ENCODE measurements at regions not wholly inside any gene's neighbourhood (a gene's known extent, or its start where the extent isn't known, plus 50 kb on each side); places are given as distances from the start of the nearest gene placed in this dataset.
"Not testable (repeated sequence)": the region's sequence is repeated elsewhere in the genome, so short reads cannot be mapped to it uniquely, and the experiment has no call there.

DNA sequence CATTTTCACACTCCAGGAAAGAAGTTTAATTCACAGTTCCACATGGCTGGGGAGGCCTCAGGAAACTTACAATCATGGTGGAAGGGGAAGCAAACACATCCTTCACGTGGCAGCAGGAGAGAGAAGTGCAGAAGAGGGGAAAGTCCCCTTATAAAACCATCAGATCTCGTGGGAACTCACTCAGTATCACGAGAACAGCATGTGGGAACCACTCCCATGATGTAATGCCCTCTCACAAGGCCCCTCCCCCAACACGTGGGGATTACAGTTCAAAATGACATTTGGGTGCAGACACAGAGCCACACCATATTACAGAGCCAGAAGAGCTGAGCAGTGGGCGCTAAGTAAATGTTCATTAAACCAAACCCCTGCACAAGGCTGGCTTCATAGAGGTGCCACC is 126.0 kb downstream of the POTEM start:
- TF ChIP-seq, protein P1, sequence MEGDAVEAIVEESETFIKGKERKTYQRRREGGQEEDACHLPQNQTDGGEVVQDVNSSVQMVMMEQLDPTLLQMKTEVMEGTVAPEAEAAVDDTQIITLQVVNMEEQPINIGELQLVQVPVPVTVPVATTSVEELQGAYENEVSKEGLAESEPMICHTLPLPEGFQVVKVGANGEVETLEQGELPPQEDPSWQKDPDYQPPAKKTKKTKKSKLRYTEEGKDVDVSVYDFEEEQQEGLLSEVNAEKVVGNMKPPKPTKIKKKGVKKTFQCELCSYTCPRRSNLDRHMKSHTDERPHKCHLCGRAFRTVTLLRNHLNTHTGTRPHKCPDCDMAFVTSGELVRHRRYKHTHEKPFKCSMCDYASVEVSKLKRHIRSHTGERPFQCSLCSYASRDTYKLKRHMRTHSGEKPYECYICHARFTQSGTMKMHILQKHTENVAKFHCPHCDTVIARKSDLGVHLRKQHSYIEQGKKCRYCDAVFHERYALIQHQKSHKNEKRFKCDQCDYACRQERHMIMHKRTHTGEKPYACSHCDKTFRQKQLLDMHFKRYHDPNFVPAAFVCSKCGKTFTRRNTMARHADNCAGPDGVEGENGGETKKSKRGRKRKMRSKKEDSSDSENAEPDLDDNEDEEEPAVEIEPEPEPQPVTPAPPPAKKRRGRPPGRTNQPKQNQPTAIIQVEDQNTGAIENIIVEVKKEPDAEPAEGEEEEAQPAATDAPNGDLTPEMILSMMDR (IDR thresholded peaks at IDR 0.05) = not testable (repeated sequence)
- not testable (repeated sequence) for TF ChIP-seq POLR2A (IDR thresholded peaks at IDR 0.05)

Measured in lower leg skin (tissue), 3 donors.